SJCRH30 (cell line): ENCODE measurements at regions not wholly inside any gene's neighbourhood (a gene's known extent, or its start where the extent isn't known, plus 50 kb on each side); places are given as distances from the start of the nearest gene placed in this dataset.
"Not testable (repeated sequence)": the region's sequence is repeated elsewhere in the genome, so short reads cannot be mapped to it uniquely, and the experiment has no call there.

ENCODE experiments used
- DNase-seq, 2 experiments: peaks; one replicate each; pipeline ENCODE4 v3.0.0-alpha.2; 2015 to 2020
- H3K27ac ChIP-seq: fragments of 250-450 bp; sonication (Bioruptor Pico); 2 replicates; pipeline ENCODE4 v1.5.1; 2020; ENCODE audit warnings: mild to moderate bottlenecking, moderate library complexity
- H3K27me3 ChIP-seq: fragments of 250-450 bp; sonication (Bioruptor Pico); 2 replicates; pipeline ENCODE4 v1.5.1; 2020; ENCODE audit warnings: mild to moderate bottlenecking, moderate library complexity
- H3K36me3 ChIP-seq: fragments of 250-450 bp; sonication (Bioruptor Pico); 2 replicates; pipeline ENCODE4 v1.5.1; 2020; ENCODE audit warnings: mild to moderate bottlenecking, moderate library complexity
- H3K4me1 ChIP-seq: fragments of 250-450 bp; sonication (Bioruptor Pico); 2 replicates; pipeline ENCODE4 v1.5.1; 2020; ENCODE audit warnings: mild to moderate bottlenecking, moderate library complexity
- H3K4me3 ChIP-seq: fragments of 250-450 bp; sonication (Bioruptor Pico); 2 replicates; pipeline ENCODE4 v1.5.1; 2020; ENCODE audit warnings: mild to moderate bottlenecking, moderate library complexity
- H3K9me3 ChIP-seq: fragments of 250-450 bp; sonication (Bioruptor Pico); replicated peaks from 2 replicates; pipeline ENCODE4 v1.5.1; 2020; ENCODE audit warnings: mild to moderate bottlenecking, moderate library complexity

DNA sequence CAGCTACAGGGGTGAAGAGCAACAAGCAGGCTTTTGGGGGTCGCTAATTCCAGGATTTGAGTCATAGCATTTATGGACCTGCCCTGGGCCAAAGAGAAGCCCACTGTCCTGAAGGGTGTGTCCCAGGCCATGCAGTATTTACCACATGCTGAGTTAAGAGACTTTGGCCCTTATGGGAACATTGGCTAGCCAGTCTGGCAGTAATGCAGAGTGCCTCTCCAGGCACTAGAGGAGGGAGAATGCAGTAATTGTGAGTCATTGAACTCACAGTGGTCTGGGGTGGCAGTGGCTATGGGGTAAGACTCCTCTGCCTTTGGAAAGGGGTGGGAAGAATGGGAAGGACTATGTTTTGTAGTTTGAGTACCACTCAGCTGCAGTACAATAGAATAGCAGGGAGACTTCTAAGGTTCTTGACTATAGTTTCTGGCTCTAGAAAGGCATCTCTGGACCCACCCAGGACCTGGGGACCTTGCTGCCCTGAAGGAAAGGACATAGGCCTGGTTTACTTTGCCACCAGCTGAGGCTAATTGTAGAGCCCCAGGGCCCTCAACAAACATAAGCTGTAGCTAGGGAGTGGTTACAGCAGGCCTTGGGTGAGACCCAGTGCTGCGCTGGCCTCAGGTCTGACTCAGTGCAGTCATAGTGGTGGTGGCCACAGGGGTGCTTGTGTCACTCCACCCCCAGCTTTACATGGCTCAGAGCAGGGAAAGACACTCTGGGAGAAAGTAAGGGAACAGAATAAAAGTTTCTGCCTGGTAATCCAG, 520.9 kb downstream of the HTR1B start:
- DNase-seq, result no peak
- Histone ChIP-seq H3K36me3 (no peaks in the 10 kb centered on the region), H3K27me3 (no peaks in the 10 kb centered on the region), H3K9me3 (no peaks in the 10 kb centered on the region), H3K4me1 (no peaks in the 10 kb centered on the region), H3K4me3 (no peak overlapping the region), H3K27ac (no peak overlapping the region)

DNA sequence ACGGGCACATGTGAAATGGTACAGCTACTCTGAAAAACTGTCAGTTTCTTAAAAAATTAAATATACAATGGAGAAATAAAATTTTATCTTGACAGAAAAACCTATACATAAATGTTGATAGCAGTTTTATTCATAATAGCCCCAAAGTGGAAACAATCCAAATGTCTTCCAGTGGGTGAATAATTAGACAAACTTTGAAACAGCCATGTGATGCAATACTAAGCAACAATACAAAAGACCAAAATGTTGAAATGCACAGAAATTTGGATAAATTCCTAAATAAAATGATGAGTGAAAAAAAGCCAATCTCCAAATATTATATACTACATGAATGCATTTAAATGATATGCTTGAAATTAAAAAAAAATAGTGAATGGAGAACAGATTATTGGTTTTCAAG, 523.1 kb downstream of the HTR1B start:
- Histone ChIP-seq H3K9me3 (no peaks in the 10 kb centered on the region), H3K4me3 (no peak overlapping the region), H3K27me3 (no peaks in the 10 kb centered on the region), H3K27ac (no peak overlapping the region), H3K4me1 (no peaks in the 10 kb centered on the region), H3K36me3 (no peaks in the 10 kb centered on the region)
- no peak for DNase-seq

DNA sequence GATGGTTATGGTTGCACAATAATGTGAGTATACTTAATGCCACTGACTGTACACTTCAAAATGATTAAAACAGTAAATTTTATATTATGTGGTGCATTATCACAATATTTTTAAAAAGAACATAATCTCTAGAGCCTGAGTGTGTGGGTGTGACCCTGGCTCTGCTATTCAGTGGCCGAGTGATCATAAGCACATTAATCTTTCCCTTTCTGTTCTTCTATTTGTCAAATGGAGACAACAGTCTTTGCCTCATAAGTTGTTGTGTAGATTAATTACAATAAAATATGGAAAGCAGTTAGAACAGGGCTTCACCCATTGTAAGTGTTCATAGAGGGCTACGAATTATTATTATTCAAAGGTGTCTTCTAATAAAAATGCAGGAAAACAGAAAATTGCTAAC, 548.6 kb downstream of the HTR1B start:
- no peaks in the 10 kb centered on the region for H3K9me3 ChIP-seq
- H3K36me3 ChIP-seq, result no peaks in the 10 kb centered on the region
- H3K27me3 ChIP-seq, result no peaks in the 10 kb centered on the region
- no peak overlapping the region for H3K27ac ChIP-seq
- no peak overlapping the region for H3K4me3 ChIP-seq
- no peak for DNase-seq
- H3K4me1 ChIP-seq, result no peaks in the 10 kb centered on the region

DNA sequence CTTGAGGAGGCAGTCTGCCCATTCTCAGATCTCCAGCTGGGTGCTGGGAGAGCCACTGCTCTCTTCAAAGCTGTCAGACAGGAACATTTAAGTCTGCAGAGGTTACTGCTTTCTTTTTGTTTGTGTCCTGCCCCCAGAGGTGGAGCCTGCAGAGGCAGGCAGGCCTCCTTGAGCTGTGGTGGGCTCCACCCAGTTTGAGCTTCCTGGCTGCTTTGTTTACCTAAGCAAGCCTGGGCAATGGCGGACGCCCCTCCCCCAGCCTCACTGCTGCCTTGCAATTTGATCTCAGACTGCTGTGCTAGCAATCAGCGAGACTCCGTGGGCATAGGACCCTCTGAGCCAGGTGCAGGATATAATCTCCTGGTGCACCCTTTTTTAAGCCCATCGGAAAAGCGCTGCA, 557.8 kb downstream of the HTR1B start:
- not testable (repeated sequence) for DNase-seq, H3K27ac ChIP-seq, H3K27me3 ChIP-seq, H3K4me3 ChIP-seq, H3K36me3 ChIP-seq, H3K9me3 ChIP-seq, H3K4me1 ChIP-seq

DNA sequence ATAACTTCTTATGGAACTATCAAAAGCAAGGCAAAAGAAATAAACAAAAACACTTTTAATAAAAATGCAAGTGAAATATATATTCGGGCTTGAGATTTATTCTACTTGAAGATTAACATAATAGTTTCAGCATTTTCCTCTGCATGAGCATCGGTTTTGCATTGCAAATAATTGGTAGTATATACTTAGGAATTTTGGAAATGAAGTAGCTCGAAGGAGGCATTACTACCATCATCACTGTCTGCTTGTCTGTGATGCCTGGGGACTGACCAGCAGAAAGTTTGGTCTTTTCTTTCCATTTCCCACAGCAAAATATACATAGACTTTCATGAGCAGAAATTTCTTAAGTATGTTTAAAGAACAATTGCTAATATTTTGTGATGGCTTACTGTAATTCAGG, 570.7 kb downstream of the HTR1B start:
- H3K36me3 ChIP-seq, result no peaks in the 10 kb centered on the region
- H3K4me3 ChIP-seq, result no peak overlapping the region
- no peaks in the 10 kb centered on the region for H3K4me1 ChIP-seq
- H3K9me3 ChIP-seq, result no peaks in the 10 kb centered on the region
- no peak overlapping the region for H3K27ac ChIP-seq
- H3K27me3 ChIP-seq, result no peaks in the 10 kb centered on the region
- no peak for DNase-seq

DNA sequence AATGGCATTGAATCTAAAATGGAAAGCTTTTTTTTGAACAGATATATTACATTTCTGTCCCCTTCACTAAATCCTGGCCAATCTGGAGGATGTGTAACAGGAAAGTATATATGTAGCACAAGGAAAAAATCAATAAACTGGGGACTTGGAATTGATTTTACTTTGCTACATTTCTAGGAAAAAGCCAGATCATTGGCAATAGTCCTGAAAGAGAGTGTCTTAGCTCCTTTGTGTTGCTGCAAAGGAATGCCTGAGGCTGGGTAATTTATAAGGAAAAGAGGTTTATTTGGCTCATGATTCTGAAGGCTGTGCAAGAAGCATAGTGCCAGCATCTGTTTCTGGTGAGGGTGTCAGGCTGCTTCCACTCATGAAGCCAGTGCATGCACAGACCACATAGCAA, 574.9 kb downstream of the HTR1B start:
- H3K4me3 ChIP-seq, result no peak overlapping the region
- H3K27me3 ChIP-seq, result no peaks in the 10 kb centered on the region
- no peaks in the 10 kb centered on the region for H3K36me3 ChIP-seq
- no peak overlapping the region for H3K27ac ChIP-seq
- H3K9me3 ChIP-seq, result no peaks in the 10 kb centered on the region
- no peak for DNase-seq
- H3K4me1 ChIP-seq, result no peaks in the 10 kb centered on the region; the same call in none of the 2 replicates

DNA sequence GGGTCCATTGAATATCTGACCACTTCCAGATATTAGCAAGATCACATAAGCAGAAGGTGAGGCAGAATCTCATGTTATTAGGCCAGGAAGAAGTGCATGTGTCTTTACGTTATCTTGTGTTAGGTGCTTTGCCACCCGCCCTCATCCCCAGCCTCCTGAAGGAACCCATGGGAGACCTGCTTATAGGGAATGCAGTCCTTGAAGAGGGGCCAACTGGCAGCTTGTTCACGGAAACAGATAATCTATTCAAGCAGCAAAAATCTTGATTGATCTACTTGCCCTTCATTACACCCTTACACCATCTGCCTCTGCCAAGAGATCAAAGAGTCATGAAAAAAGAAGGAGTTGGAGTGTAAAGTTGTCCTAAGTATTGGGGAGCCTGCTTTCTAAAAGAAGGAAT, 576.4 kb downstream of the HTR1B start:
- DNase-seq, result no peak
- no peak overlapping the region for H3K4me3 ChIP-seq
- no peaks in the 10 kb centered on the region for H3K9me3 ChIP-seq
- H3K27me3 ChIP-seq, result no peaks in the 10 kb centered on the region
- no peaks in the 10 kb centered on the region; the same call in none of the 2 replicates for H3K4me1 ChIP-seq
- no peaks in the 10 kb centered on the region for H3K36me3 ChIP-seq
- H3K27ac ChIP-seq, result no peak overlapping the region

DNA sequence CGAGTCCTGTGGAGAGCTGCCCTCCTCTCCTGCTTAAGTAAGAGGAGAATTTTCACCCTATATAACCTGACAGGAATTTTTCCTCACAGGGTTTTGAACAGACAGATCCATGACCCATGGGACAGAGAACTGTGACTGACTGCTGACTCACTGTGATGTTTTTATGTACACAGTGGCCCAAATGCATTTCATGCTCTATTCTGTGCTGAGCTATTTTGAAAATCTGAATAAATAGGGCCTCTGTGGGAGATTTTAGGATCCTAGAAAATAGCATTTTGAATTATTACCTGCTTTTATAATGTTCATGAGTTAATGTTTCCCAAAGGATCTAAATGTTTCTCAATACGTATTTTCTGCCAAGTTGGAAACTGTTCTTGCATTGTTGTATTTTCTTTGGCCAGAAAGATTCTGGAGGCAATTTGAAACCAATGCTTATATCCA, 577.4 kb downstream of the HTR1B start:
- H3K27ac ChIP-seq, result peak overlapping the region; percentile 29; the same call in 1 of the 2 replicates
- no peaks in the 10 kb centered on the region; the same call in none of the 2 replicates for H3K4me1 ChIP-seq
- no peak for DNase-seq
- H3K4me3 ChIP-seq, result no peak overlapping the region
- no peaks in the 10 kb centered on the region for H3K27me3 ChIP-seq
- no peaks in the 10 kb centered on the region for H3K9me3 ChIP-seq
- H3K36me3 ChIP-seq, result no peaks in the 10 kb centered on the region

DNA sequence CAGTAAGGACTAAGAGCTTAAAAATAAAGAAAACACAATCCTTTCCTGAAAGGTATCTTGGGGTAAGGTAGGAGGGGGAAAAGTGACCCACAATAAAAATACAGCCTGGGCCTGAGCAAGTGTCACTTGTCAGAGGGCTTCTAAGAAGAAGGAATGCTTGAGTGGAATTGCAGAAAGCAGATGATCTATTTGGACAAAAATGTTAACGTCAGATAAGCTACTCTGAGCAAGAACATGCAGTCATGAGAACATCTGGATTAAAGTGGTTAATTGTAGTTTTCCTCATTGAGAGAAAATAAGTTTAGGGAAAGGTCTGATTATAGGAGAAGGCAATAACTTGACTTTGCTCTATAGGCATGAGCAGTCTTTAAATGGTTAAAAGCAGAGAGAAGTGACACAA, 581.9 kb downstream of the HTR1B start:
- no peaks in the 10 kb centered on the region for H3K27me3 ChIP-seq
- H3K27ac ChIP-seq, result no peak overlapping the region
- no peak for DNase-seq
- H3K9me3 ChIP-seq, result no peaks in the 10 kb centered on the region
- no peak overlapping the region for H3K4me3 ChIP-seq
- H3K36me3 ChIP-seq, result no peaks in the 10 kb centered on the region
- no peaks in the 10 kb centered on the region; the same call in none of the 2 replicates for H3K4me1 ChIP-seq

DNA sequence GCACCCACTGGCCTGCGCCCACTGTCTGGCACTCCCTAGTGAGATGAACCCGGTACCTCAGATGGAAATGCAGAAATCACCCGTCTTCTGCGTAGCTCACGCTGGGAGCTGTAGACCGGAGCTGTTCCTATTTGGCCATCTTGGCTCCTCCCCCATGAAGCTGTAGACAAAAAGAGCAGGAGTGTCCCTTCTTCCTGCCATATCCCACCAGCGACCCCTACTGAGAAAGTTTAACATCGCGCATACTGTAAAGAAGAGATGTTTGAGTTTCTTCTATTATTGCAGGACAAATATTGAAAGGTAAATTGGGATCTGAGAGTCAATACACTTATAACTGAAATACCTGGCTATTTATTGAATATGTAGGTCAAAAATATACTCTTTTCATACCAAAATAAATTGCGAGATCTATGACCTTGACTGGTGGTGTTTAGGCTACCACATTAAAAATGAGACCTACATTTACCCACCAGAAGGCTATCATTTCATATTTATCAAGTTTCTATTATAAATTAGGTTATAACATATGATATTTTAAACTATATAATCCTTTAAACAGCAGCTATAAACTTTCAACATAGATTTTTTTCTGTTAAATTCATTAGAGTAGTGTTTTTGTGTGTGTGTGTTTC, 586.3 kb downstream of the HTR1B start:
- no peak overlapping the region for H3K27ac ChIP-seq
- DNase-seq, result peak; percentile 13 to 29
- no peaks in the 10 kb centered on the region for H3K36me3 ChIP-seq
- H3K27me3 ChIP-seq, result no peaks in the 10 kb centered on the region
- no peaks in the 10 kb centered on the region for H3K9me3 ChIP-seq
- H3K4me3 ChIP-seq, result no peak overlapping the region
- no peaks in the 10 kb centered on the region for H3K4me1 ChIP-seq

DNA sequence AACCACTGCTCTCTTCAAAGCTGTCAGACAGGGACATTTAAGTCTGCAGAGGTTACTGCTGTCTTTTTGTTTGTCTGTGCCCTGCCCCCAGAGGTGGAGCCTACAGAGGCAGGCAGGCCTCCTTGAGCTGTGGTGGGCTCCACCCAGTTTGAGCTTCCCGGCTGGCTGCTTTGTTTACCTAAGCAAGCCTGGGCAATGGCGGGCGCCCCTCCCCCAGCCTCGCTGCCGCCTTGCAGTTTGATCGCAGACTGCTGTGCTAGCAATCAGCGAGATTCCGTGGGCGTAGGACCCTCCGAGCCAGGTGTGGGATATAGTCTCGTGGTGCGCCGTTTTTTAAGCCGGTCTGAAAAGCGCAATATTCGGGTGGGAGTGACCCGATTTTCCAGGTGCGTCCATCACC, 586.9 kb downstream of the HTR1B start:
- DNase-seq, H3K9me3 ChIP-seq, H3K27me3 ChIP-seq, H3K27ac ChIP-seq, H3K4me3 ChIP-seq, H3K36me3 ChIP-seq, H3K4me1 ChIP-seq: not testable (repeated sequence)

DNA sequence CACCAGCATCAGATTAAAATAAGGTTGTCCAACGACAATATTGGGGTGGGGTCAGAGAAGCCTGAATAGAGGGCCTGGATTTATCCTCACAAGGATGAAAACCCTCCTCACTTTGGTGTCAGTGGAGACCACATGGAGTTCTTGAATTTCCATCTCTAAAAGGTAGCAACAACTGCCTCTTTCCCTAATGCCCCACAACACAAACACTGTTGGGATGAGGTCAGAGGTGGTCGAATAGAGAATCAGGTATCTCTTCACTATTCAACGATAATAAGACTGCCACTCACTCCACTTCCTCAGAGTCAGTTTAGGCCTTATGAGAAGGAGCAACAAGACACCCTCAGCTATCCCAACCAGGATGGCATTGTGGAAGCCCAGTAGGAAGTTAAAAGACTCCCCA, 596.1 kb downstream of the HTR1B start:
- H3K36me3 ChIP-seq, result no peaks in the 10 kb centered on the region
- H3K4me3 ChIP-seq, result no peak overlapping the region
- no peaks in the 10 kb centered on the region for H3K27me3 ChIP-seq
- H3K9me3 ChIP-seq, result no peaks in the 10 kb centered on the region
- no peaks in the 10 kb centered on the region for H3K4me1 ChIP-seq
- DNase-seq, result no peak
- no peak overlapping the region for H3K27ac ChIP-seq

DNA sequence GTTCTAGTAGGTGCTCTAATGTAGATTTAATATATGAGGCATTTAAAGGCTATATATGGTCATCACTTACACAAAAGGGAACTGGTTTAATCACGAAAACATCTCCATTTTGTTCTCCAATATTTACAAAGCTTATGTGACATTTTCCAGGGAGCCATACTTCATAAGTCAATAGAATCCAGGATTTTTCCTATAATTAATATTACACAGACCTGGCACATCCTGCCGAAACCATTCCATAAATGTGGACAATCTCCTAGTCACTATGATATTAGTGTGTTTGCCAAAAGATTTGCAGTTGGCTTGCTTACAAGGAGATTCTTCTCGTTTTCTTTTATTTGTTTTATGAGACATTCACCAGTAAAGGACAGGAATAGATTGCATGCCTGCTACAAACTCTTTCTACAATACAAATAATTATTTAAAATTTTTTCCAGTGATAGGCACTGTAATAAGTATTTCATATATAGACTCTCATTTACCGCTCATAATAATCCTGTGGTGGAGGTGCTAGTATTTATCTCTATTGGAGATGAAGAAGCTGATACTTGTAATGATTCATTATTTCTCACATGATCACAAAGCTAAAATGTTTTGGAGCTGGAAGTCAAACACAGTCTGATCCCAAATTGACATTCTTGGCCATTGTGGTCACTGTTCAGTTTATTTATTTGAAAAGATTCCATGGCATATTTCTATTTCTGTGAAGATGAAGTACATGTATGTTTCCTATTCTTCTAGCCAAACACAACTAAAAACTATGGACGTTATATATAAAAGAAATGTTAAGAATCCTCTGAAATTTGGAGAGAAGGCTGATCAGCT, 597.0 kb downstream of the HTR1B start:
- no peak overlapping the region for H3K27ac ChIP-seq
- no peak for DNase-seq

DNA sequence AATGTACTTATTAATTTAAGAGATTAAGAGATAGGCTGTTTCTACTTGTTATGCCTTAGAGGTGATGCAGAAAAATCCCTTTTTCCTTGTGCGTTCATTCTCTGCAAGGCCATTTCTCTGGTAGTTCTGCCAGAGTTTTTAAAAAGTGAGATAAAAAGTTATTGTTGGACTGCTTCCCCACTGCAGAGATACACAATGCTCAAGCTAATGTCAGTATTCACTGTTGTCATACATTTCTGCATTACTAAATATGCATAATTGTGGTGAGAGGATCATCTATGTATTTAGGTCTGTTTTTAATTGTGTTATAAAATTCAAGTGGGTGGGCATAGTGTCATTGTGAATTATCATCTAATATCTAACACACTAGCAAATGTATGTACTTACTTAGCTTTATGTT, 600.4 kb downstream of the HTR1B start:
- H3K27ac ChIP-seq, result no peak overlapping the region
- H3K36me3 ChIP-seq, result no peaks in the 10 kb centered on the region
- DNase-seq, result no peak
- no peak overlapping the region for H3K4me3 ChIP-seq
- H3K4me1 ChIP-seq, result no peaks in the 10 kb centered on the region
- no peaks in the 10 kb centered on the region for H3K27me3 ChIP-seq
- H3K9me3 ChIP-seq, result no peaks in the 10 kb centered on the region

More for the DNA sequence above, 597.0 kb downstream of the HTR1B start:
- Histone ChIP-seq H3K27me3 (no peaks in the 10 kb centered on the region), H3K9me3 (no peaks in the 10 kb centered on the region), H3K36me3 (no peaks in the 10 kb centered on the region), H3K4me3 (no peak overlapping the region), H3K4me1 (no peaks in the 10 kb centered on the region)

DNA sequence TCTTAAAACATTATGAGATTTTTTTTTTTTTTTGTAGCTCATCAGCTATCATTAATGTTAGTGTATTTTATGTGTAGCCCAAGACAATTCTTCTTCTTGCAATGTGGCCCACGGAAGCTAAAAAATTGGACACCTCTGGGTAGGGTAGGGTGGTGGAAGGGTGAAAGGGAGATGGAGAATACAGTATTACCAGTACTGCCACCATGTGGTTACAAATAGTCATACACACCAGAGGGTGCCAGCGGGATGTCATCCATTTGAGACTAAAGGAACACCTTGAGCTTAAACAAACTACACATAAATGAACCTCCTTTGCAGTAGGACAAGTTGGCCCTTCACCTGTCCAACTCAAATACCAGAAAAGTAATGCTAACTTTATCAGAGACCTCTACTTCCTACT, 601.9 kb downstream of the HTR1B start:
- H3K4me1 ChIP-seq, result no peaks in the 10 kb centered on the region
- no peaks in the 10 kb centered on the region for H3K9me3 ChIP-seq
- H3K36me3 ChIP-seq, result no peaks in the 10 kb centered on the region
- no peaks in the 10 kb centered on the region for H3K27me3 ChIP-seq
- H3K27ac ChIP-seq, result no peak overlapping the region
- no peak overlapping the region for H3K4me3 ChIP-seq
- peak; percentile 15 to 41 for DNase-seq
